NCI-H446 treated with DMSO at 0.1 percent for 48 hours (cell line): ENCODE measurements at regions not wholly inside any gene's neighbourhood (a gene's known extent, or its start where the extent isn't known, plus 50 kb on each side); places are given as distances from the start of the nearest gene placed in this dataset.
"Not testable (repeated sequence)": the region's sequence is repeated elsewhere in the genome, so short reads cannot be mapped to it uniquely, and the experiment has no call there.

ENCODE experiments used
- DNase-seq: peaks from one replicate; lab custom pipeline; 2025; lab: John Stamatoyannopoulos, UW

DNA sequence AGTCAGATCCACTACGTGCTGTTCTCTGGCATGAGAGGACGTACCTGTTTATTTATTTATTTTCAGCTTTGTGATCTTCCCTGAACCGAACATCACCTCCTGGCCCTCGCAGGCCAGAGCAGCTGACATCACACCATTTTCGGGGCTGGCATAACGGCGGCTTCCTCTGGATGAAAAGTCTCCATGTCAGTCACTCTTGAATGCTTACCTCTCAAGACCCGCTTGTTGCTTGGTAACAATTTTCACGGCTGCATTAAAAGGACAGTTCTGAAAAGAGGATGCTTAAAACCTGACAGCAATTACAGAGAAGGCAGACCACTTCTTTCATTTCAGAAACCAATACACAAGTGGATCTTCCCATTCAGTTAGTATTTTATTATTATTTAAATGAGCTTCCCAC is 159.8 kb upstream of the CDH4 start:
- no peak for DNase-seq

DNA sequence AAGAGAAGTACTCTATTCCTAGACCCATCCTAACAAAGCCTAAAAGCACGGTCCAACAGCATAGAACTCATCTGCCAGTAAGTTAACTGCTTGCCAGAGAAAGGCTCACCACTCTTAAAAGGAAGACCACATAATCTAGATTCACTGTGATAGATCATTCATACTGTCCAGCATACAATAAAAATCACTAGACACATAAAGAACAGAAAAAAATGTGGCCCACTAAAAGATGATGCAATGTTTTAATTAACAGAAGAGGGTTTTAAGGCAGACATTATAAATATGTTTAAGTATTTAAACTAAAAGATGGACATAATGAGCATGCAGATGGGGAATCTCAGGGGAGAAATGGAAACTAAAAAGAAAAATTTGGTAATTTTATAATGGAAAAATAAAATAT is 157.5 kb upstream of the CDH4 start:
- no peak for DNase-seq

DNA sequence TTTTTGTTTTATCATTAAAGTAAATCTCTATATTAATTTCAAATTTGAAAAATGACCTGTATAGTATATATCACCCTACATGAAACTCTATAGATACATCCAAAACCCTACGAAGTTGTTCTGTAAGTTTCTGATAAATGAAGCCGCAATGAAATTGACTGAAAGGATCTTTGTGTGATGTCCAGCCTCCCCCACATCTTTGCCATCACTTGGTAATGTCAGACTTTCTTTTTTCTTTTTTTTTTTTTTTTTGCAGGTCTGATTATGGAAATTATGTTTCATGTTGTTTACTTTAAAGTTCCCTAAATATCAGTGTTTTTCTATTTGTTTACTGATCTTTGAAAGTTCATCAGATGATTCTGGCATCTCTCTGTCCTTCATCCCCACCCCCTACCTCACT is 155.6 kb upstream of the CDH4 start:
- no peak for DNase-seq

- DNase-seq, result no peak
Measured at GRCh38 chr20:61099806-61100205, 152.3 kb upstream of the CDH4 start.

- no peak for DNase-seq
Measured at GRCh38 chr20:61100489-61100888, 151.6 kb upstream of the CDH4 start.

- not testable (repeated sequence) for DNase-seq
Measured at GRCh38 chr20:61101321-61101720, 150.7 kb upstream of the CDH4 start.

DNA sequence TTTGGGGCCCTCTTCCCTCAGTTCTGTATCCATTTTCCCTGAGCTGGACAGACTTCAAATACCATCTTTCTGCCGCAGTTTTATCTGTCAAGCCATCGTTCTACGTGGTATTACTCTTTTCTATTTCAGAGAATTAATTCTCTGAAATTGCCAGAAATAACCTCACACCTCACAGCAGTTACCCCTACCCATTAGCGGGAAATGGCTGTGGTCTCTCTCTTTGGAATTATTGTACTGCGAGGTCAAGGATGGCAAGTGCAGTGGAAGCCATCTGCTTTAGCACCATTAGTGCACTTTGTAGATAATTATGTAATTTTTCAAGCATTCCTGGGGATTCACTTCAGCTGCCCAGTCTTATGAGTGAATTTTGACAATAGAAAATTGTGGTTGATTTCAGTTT is 147.8 kb upstream of the CDH4 start:
- no peak for DNase-seq

GRCh38 chr20:61105395-61105794 is 146.7 kb upstream of the CDH4 start:
- DNase-seq, result no peak

GRCh38 chr20:61106438-61106837 is 145.6 kb upstream of the CDH4 start:
- DNase-seq, result no peak

- DNase-seq, result no peak
Measured at GRCh38 chr20:61109221-61109805, 142.7 kb upstream of the CDH4 start.

DNA sequence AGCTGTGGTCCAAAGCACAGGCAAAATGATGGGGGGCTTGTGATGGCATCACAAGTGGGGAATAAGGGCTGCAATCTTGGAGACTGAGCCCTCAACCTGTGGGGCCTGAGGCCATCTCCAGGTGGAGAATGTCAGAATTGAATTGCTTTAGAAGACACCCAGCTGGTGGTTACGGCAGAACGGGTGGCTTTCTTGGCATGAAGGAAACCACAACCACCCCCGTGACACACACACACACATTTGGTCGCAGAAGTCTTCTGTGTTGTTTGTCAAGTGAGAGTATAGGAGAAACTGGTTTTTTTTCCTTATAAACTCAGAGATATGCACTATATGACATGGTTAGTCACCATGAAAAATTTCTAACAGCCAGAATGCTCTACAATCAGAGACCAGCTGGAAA is 139.5 kb upstream of the CDH4 start:
- DNase-seq, result no peak

DNA sequence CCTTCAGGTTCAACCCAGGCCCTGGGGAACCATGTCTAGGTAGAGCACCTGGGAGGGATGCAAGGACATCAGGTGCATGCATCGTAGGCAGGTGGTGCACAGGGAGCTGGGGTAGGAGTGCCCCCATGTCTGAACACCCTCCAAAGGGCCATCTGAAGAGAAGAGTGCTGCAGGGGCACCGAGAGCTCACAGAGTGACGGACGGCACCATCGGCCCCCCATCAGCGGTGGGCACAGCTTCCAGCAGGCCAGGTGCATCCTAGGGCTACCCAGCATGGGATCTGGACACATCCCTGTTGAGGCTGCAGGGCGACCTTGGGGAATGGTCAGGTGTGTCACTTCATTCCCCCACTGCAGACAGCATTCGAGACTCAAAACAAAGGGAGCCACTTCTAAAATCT is 138.3 kb upstream of the CDH4 start:
- DNase-seq, result no peak

DNA sequence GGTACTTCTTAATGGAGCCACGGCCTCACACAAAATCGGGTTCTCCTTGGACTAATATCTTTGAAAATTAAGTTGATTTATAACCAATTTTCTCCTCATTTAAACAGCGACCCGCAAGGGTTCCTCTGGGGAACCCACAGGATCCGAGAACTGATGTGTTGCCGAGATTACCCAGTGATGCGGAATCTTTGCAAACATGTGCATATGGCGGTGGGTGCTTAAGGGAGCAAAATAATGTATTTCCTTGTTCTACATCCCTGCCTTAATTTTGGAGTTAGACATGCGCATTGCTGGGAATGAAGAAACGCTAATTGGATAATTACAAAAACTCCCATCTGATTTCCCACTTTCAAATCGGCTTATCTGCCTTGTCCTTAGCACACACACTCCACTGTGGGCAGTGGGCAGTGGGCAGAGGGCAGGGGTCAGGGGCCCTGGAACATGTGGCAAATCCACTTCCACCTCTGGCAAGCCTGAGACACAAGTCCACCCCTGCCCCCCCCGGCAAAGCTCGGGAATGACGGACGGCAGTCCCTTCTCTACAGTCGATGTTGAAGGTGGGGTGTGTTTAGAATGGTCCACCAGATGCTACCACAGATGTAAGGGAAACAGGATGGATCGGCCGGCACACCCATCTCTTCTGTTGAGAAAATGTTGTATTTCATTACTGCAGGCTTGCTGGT is 137.4 kb upstream of the CDH4 start:
- DNase-seq, result no peak

DNA sequence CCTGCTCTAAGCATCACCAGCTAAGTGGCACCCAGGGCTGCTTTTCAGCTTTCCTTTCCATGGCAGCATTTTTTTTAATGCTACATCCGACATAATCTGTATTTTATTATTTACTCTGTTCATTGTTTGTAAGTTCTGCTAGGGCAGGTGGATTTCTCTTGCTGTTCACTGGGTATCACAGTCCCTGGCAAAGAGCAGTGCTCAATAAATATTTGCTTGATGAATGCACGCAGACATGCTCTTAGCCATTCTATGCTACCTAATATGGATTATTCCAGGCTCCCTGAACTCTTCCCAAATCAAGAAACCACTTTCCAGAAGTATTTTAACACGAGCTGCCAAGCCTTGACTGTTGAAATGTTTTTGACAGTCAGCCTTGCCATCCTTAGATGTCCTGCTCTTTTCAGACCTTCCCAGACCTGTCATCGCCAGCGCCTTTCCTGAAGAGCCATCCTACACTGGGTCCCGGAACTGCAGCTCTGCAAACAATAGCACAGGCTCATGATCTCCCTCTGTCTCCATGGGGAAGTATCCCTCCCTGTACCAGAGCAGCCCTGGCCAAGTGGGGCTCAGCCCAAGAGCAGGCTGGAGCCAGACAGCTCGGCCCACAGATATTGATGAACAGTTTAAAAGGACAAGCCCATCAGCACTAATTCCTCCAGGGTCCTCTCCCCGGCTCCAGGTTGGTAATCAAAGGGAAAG is 136.5 kb upstream of the CDH4 start:
- DNase-seq, result no peak

- DNase-seq, result no peak
Measured at GRCh38 chr20:61117725-61118124, 134.3 kb upstream of the CDH4 start.

DNA sequence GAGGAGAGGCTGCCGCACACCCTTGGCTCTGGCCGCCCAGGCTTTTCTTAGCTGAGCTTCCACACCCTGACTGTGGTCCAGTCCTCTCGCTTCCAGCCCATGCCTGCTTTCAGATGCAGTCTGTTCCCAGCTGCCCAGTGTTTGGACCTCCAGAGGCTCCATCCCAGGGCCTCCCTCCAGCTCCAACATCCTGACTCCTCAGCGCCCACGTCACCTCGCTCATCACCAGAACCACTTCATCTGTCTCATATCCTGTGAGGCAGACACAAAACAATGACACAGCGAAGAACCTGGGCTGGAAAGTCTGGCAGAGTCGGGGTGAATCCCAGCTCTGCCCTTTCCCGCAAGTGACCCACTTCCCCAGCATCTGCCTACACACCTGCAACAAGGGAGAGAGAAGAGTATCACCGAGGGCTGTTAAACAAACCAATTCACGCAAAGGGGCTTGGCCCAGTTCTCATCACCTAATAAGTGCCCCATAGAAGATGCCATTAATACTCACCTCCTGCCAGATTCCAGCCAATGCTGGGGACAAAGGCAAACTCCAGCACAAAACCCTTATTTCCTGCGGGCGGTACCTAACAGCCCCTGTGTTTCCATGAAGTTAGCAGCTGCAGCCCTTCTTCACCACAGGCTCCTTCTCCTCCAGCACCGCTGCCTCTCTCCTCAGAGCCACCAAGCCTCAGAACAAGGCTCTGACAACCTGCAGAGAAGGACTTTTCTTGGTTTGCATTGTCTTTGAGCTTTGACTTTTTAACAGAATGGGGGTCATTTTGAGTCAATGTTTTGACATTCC is 133.4 kb upstream of the CDH4 start:
- no peak for DNase-seq

- DNase-seq, result no peak
Measured at GRCh38 chr20:61119273-61119672, 132.8 kb upstream of the CDH4 start.

GRCh38 chr20:61119794-61120410 is 132.2 kb upstream of the CDH4 start:
- DNase-seq, result no peak

- DNase-seq, result no peak
Measured at GRCh38 chr20:61120595-61121515, 131.2 kb upstream of the CDH4 start.

- DNase-seq, result no peak
Measured at GRCh38 chr20:61121661-61122060, 130.4 kb upstream of the CDH4 start.

GRCh38 chr20:61123286-61123685 is 128.8 kb upstream of the CDH4 start:
- no peak for DNase-seq
